Spinal cord (tissue), 9 donors: ENCODE measurements at regions not wholly inside any gene's neighbourhood (a gene's known extent, or its start where the extent isn't known, plus 50 kb on each side); places are given as distances from the start of the nearest gene placed in this dataset.
"Not testable (repeated sequence)": the region's sequence is repeated elsewhere in the genome, so short reads cannot be mapped to it uniquely, and the experiment has no call there.

Experiments used
- DNase-seq, 6 donors: peaks; one replicate each; pipeline versions ENCODE4 v3.0.0 to v3.0.0-alpha.2; 2013 to 2015; ENCODE audit warnings: low spot score in 6 of 6, low read depth in 4 of 6
- H3K27ac ChIP-seq: one replicate; pipeline ENCODE4 v1.5.1; 2013; ENCODE audit warnings: low read depth, low read length, control low read depth
- H3K27me3 ChIP-seq: one replicate; pipeline ENCODE4 v1.6.1; 2013; ENCODE audit warnings: low read length; ENCODE audit not compliant: control insufficient read depth, insufficient read depth
- H3K36me3 ChIP-seq: one replicate; pipeline ENCODE4 v1.6.1; 2013; ENCODE audit warnings: low read length; ENCODE audit not compliant: control insufficient read depth, insufficient read depth
- H3K4me1 ChIP-seq: one replicate; pipeline ENCODE4 v1.6.1; 2013; ENCODE audit warnings: low read length; ENCODE audit not compliant: control insufficient read depth, insufficient read depth
- H3K4me3 ChIP-seq: one replicate; pipeline ENCODE4 v1.5.1; 2013; ENCODE audit warnings: low read depth, low read length, control low read depth
- H3K9me3 ChIP-seq: one replicate; pipeline ENCODE4 v1.6.1; 2013; ENCODE audit warnings: low read length; ENCODE audit not compliant: control insufficient read depth, insufficient read depth
- WGBS: methylation state at CpG from one replicate; pipeline ENCODE4 v1.1.5; 2013; ENCODE audit warnings: missing lambda C conversion rate; ENCODE audit not compliant: insufficient coverage; 5-methylcytosine and 5-hydroxymethylcytosine counted together
- donor health status: healthy.

DNA sequence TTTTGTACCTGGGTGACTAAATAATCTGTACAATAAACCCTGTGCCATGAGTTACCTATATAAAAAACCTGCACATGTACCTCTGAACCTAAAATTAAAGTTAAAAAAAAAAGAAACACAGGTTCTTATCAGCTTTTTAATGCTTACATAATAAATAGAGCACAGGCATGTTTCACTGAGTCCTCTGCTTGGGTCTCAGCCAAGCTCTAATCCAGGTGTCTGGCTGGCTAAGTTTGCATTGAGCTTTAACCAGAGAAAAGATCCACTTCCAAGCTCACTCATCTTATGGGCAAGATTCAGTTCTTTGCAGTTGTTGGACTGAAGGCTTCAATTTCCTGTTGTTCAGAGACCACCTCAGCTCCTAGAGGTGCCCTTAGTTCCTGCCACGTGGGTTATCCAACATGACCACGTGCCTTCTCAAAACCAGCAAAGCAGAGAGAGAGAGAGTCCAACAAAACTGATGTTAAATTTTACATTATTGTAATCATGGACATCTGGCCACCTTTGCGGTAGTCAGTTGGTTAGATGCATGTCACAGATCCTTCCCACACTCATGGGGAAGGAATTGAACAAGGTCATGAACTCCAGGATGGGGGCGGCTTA is 68.2 kb upstream of the TMPRSS2 start:
- Histone ChIP-seq H3K9me3 (peaks cover 10% of the 10 kb centered on the region), H3K27ac (no peak overlapping the region), H3K4me1 (no peaks in the 10 kb centered on the region), H3K36me3 (no peaks in the 10 kb centered on the region), H3K27me3 (no peaks in the 10 kb centered on the region), H3K4me3 (no peak overlapping the region)
- no peak for DNase-seq
- no CpG with 5 or more reads among the region's 4 CpGs for WGBS

DNA sequence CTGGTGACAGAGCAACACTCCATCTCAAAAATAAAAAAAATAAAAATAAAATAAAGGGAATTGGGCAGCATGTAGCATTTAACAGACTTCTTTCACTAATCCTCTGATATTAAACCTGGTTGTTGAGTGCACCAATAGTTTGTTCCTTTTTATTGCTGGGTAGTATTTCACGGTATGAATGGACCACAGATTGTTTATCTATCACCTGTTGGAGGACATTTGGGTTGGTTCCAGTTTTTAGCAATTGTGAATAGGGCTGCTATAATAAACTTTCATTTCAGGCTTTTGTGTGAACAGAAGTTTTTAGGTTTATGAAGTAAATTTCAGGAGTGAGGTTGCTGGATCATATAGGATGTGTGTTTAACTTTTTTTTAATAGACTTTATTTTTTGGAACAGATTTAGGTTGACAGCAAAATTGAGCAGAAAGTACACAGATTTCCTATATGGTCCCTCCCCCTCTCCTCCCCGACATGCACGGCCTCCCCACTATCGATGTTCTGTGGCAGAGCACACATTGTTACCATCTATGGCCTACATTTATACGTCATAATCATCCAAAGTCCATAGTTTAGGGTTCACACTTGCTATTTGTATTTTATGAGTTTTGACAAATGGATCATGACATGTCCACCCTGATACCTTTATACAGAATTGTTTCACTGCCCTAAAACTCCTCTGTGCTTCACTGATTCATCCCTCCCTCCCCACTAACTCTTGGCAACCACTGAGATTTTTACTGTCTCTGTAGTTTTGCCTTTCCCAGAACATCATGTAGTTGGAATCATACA is 66.1 kb upstream of the TMPRSS2 start:
- peaks cover 10% of the 10 kb centered on the region for H3K9me3 ChIP-seq
- WGBS = 90% methylated on average over 2 of the region's 5 CpGs
- no peak overlapping the region for H3K4me3 ChIP-seq
- H3K27ac ChIP-seq = no peak overlapping the region
- H3K27me3 ChIP-seq = no peaks in the 10 kb centered on the region
- H3K4me1 ChIP-seq = no peaks in the 10 kb centered on the region
- H3K36me3 ChIP-seq = no peaks in the 10 kb centered on the region
- no peak for DNase-seq

DNA sequence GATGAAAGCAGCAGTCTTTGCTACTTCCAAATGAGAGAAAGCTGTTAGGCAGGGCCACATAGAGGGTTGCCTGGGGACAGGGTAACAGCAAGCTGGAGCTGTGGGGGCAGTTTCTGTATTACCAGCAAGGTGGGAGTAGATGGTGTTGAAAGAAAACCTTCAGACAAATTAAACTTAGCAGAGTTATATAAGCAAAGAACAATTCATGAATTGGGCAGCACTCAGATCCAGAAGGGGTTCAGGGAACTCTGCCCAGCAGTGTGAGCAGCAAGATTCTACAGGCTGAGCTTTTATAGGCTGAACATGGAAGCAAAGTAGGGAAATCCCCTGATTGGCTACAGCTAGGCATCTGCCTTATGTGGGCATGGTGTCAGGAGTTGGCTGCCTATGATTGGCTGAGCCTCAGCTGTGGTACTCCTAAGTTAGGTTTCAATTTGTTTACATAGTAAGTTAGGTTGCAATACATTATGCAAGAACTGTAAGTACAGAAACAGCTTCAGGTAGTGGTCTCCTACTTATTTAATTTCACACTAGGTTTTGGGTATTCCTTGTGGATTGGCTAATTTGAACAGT is 64.1 kb upstream of the TMPRSS2 start:
- DNase-seq = no peak
- Histone ChIP-seq H3K27ac (no peak overlapping the region), H3K4me1 (no peaks in the 10 kb centered on the region), H3K36me3 (no peaks in the 10 kb centered on the region), H3K9me3 (no peaks in the 10 kb centered on the region), H3K27me3 (no peaks in the 10 kb centered on the region), H3K4me3 (no peak overlapping the region)

DNA sequence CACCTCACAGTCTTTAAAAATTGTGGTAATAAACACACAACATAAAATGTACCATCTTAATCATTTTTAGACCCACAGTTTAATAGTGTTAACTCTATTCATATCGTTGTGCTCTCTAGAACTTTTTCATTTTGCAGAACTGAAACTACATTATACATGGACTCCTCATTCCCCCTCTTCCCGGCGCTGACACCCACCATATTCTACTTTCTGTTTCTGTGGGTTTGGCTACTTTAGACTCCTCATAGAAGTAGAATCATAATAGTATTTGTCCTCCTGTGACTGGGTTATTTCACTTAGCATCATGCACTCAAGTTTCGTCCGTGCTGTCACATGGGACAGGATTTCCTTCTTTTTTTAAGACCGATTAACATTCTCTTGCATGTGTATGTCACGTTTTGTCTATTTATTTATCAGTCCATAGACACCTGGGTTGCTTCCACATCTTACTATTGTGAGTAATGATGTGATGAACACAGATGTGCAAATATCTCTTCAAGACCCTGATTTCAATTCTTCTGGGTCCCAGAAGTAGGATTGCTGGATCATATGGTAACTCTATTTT is 62.9 kb upstream of the TMPRSS2 start:
- no peak overlapping the region for H3K4me3 ChIP-seq
- WGBS = 88% methylated on average over 1 of the region's 7 CpGs
- H3K9me3 ChIP-seq = no peaks in the 10 kb centered on the region

DNA sequence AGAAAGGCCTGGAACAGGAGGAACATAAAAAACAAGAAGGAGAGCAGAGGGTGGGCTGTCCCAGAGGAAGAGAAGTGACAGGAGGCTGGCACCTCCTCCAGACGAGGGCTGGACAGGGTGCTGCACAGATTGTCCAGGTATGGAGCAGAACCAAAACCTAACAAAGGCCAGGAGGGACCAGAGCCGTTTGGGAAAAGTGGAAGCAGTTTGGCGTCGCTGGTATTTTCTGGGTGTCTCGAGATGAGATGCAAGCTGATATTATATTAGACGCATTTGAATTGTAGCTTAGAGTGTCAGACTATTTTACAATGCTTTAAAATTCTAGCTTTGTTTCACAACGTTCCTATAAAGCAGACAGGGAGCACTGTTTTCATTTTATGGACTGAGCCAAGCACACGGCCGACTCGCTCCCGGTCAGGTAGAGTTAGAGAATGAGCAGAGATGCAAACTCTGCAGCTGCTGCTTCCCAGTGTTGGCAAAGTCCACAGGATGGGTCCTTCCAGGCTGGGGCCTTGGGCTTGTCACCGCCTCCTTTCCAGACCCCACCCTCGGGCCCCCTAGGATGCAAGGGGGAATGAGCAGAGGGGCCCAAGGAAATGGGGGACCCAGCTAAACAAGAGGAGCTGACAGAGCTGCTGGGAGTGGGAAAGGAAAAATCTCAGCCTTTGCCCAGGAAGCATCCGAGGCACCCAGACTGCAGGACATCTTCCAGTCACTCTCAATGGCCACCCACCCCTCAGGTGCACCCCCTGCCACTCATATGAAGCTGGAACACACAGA is 60.8 kb upstream of the TMPRSS2 start:
- 80% methylated on average over 14 of the region's 14 CpGs for WGBS
- H3K27me3 ChIP-seq = no peaks in the 10 kb centered on the region

More for the DNA sequence above, 62.9 kb upstream of the TMPRSS2 start:
- Histone ChIP-seq H3K4me1 (no peaks in the 10 kb centered on the region), H3K36me3 (no peaks in the 10 kb centered on the region), H3K27me3 (no peaks in the 10 kb centered on the region), H3K27ac (no peak overlapping the region)
- no peak for DNase-seq

DNA sequence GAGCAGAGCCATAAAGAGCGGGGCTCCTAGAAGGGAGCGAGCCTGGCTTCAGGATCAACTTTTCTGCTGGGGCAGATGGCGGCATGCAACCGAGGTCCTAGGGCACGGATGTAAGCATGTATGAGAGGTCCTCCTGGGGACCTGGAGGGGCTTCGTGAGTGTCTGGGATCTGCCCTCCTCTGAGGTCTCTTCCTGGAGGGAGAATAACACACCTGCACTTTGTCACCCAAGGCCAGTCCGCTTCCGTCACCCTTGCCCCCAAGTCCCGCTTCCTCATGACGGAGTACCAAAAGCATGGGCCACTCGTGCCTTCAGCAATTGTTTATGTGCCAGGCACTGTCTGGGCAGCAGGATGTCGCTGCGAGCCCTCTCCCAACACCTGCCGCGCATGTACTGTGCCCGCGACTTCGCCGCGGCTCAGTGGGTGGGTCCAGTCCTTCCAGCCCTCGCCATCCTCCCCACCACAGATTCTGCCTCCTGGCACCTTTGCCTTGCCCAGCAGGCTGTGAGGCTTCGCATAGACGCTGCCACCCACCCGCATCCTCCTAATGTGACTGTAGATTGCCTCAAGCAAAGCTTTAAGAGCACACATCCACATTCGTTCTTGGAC is 60.0 kb upstream of the TMPRSS2 start:
- DNase-seq = no peak
- Histone ChIP-seq H3K27ac (no peak overlapping the region), H3K4me1 (no peaks in the 10 kb centered on the region), H3K36me3 (no peaks in the 10 kb centered on the region), H3K27me3 (no peaks in the 10 kb centered on the region), H3K9me3 (no peaks in the 10 kb centered on the region), H3K4me3 (no peak overlapping the region)
- WGBS = 82% methylated on average over 23 of the region's 25 CpGs

More for the DNA sequence above, 60.8 kb upstream of the TMPRSS2 start:
- Histone ChIP-seq H3K27ac (no peak overlapping the region), H3K4me1 (no peaks in the 10 kb centered on the region), H3K9me3 (no peaks in the 10 kb centered on the region), H3K36me3 (no peaks in the 10 kb centered on the region), H3K4me3 (no peak overlapping the region)
- DNase-seq = no peak

DNA sequence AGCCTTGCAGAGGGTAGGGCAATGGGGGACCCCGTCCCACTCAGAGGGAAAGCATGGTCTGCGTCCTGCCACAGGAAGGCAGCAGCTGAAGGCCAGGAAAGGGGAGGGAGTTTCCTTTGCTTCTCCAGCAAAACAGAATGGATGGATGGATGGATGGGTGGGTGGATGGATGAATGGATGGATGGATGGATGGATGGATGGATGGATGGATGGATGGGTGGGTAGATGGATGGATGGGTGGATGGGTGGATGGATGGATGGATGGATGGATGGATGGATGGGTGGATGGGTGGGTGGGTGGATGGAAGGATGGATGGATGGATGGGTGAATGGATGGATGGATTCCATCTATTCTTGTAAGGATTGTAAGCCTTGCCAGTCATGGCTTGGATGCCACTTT is 59.3 kb upstream of the TMPRSS2 start:
- H3K9me3 ChIP-seq, H3K27ac ChIP-seq, H3K27me3 ChIP-seq, DNase-seq, H3K4me3 ChIP-seq, H3K36me3 ChIP-seq, H3K4me1 ChIP-seq: not testable (repeated sequence)
- WGBS = 78% methylated on average over 2 of the region's 2 CpGs

DNA sequence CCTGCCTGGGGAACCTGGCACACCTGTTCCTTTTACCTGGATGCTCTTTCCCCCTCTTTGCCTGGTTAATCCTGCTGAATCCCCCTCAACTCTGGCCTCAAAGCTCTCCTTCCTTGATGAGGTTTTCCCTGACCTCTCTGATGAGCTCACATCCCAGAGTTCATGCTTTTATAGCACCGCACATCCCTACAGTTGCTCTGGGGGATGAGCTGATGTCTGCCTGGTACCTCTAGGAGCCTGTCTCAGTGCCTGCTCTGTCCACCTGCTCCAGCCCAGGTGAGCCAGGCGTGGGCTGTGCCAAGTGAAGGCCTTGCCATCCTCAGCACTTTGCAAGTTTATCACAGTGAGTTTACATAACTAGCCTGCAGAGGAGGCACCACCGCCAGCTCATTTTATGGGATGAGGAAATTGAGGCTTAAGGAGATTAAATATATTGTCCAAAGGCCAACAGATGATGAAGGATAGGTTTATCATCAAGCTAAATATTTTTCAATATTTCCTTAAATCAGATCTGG is 58.6 kb upstream of the TMPRSS2 start:
- no peak for DNase-seq
- no peaks in the 10 kb centered on the region for H3K27me3 ChIP-seq
- H3K4me3 ChIP-seq = no peak overlapping the region
- H3K27ac ChIP-seq = no peak overlapping the region
- H3K36me3 ChIP-seq = no peaks in the 10 kb centered on the region
- H3K4me1 ChIP-seq = no peaks in the 10 kb centered on the region
- H3K9me3 ChIP-seq = no peaks in the 10 kb centered on the region
- 100% methylated on average over 2 of the region's 3 CpGs for WGBS

DNA sequence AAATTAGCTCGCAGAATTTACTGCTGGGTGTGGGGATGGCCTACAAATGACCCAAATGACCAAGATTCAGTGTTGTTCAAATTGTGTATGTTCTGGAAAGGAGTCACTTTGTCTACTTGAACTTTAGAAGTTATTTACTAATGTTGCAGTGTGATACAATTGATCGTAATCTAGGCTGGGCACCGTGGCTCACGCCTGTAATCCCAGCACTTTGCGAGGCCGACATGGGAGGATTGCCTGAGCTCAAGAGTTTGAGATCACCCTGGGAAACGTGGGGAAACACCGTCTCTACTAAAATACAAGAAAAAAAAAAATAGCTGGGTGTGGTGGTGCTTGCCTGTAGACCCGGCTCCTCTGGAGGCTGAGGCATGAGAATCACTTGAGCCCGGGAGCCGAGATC is 57.6 kb upstream of the TMPRSS2 start:
- 63% methylated on average over 2 of the region's 11 CpGs for WGBS
- Histone ChIP-seq H3K36me3 (no peaks in the 10 kb centered on the region), H3K27me3 (no peaks in the 10 kb centered on the region), H3K4me1 (no peaks in the 10 kb centered on the region), H3K27ac (no peak overlapping the region), H3K9me3 (no peaks in the 10 kb centered on the region), H3K4me3 (no peak overlapping the region)
- DNase-seq = no peak
